Peyer's patch (tissue), 4 donors: ENCODE measurements at regions not wholly inside any gene's neighbourhood (a gene's known extent, or its start where the extent isn't known, plus 50 kb on each side); places are given as distances from the start of the nearest gene placed in this dataset.

Experiments used
- DNase-seq, 3 donors: peaks; one replicate each; pipeline ENCODE4 v3.0.0-alpha.2; 2017 to 2019
- H3K27ac ChIP-seq, 4 donors: fragments of 200-600 bp; sonication (generic); one replicate each; pipeline ENCODE4 v1.5.1; 2016 to 2019
- H3K27me3 ChIP-seq, 2 donors: fragments of 200-600 bp; sonication (generic); one replicate each; pipeline ENCODE4 v1.5.1; 2019
- H3K36me3 ChIP-seq, 3 donors: fragments of 200-600 bp; sonication (generic); one replicate each; pipeline ENCODE4 v1.5.1; 2016 to 2019
- H3K4me1 ChIP-seq, 4 donors: fragments of 200-600 bp; sonication (generic); one replicate each; pipeline ENCODE4 v1.5.1; 2016 to 2019
- H3K4me3 ChIP-seq, 4 donors: fragments of 200-600 bp; sonication (generic); 1 replicate in 3 of 4; 2 replicates in 1 of 4; pipeline ENCODE4 v1.5.1; 2016 to 2019; ENCODE audit warnings: mild to moderate bottlenecking in 1 of 4
- H3K9me3 ChIP-seq, 4 donors: fragments of 200-600 bp; sonication (generic); one replicate each; pipeline ENCODE4 v1.5.1; 2016 to 2019; ENCODE audit warnings: mild to moderate bottlenecking in 1 of 4
- CTCF ChIP-seq, 6 experiments: fragments of 450-650 bp in 4 of 6; fragments of 200-600 bp in 2 of 6; sonication (generic) in 1 of 6; IDR thresholded peaks; one replicate each; pipeline ENCODE4 v1.5.1; 2017 to 2019; ENCODE audit warnings: antibody characterized with exemption in 6 of 6, mild to moderate bottlenecking in 3 of 6, moderate library complexity in 1 of 6
- POLR2A ChIP-seq, 2 donors: fragments of 450-650 bp; IDR thresholded peaks; one replicate each; pipeline ENCODE4 v1.5.1; 2017; ENCODE audit warnings: antibody characterized with exemption in 2 of 2, mild to moderate bottlenecking in 2 of 2, moderate library complexity in 2 of 2

- no peak for TF ChIP-seq CTCF (IDR thresholded peaks at IDR 0.05)
- no peak for TF ChIP-seq POLR2A (IDR thresholded peaks at IDR 0.05)
- DNase-seq: no peak
- Histone ChIP-seq H3K4me1 (no peaks in the 10 kb centered on the region), H3K27me3 (no peaks in the 10 kb centered on the region), H3K36me3 (no peaks in the 10 kb centered on the region), H3K27ac (no peak overlapping the region), H3K4me3 (no peak overlapping the region), H3K9me3 (no peaks in the 10 kb centered on the region)
These were observed 54.6 kb upstream of the BTG3 start for GRCh38 chr21:17667256-17667655.
